NCI-H1105 treated with DMSO at 0.1 percent for 48 hours (cell line): ENCODE measurements at regions not wholly inside any gene's neighbourhood (a gene's known extent, or its start where the extent isn't known, plus 50 kb on each side); places are given as distances from the start of the nearest gene placed in this dataset.

ENCODE experiments used
- DNase-seq: peaks from one replicate; lab custom pipeline; 2025; lab: John Stamatoyannopoulos, UW

GRCh38 chr2:5842326-5842725, 150.1 kb downstream of the SOX11 start:
- no peak for DNase-seq

- no peak for DNase-seq
Observed at GRCh38 chr2:5845798-5846330, 153.7 kb downstream of the SOX11 start.

- no peak for DNase-seq
Observed at GRCh38 chr2:5846881-5847280, 154.7 kb downstream of the SOX11 start.

GRCh38 chr2:5849562-5849961, 157.4 kb downstream of the SOX11 start:
- no peak for DNase-seq

- DNase-seq: no peak
Observed at GRCh38 chr2:5851410-5851809, 159.2 kb downstream of the SOX11 start.

- no peak for DNase-seq
Observed at GRCh38 chr2:5854797-5855196, 162.6 kb downstream of the SOX11 start.

GRCh38 chr2:5867056-5867455, 174.9 kb downstream of the SOX11 start:
- no peak for DNase-seq

- DNase-seq: no peak
Observed at GRCh38 chr2:5868931-5869330, 176.7 kb downstream of the SOX11 start.

- DNase-seq: no peak
Observed at GRCh38 chr2:5869936-5870335, 177.8 kb downstream of the SOX11 start.

GRCh38 chr2:5877360-5877759, 185.2 kb downstream of the SOX11 start:
- no peak for DNase-seq

- DNase-seq: no peak
Observed at GRCh38 chr2:5885451-5886173, 193.4 kb downstream of the SOX11 start.

GRCh38 chr2:5886462-5886861, 194.3 kb downstream of the SOX11 start:
- DNase-seq: no peak

- DNase-seq: no peak
Observed at GRCh38 chr2:5888126-5888525, 195.9 kb downstream of the SOX11 start.

GRCh38 chr2:5889519-5889918, 197.3 kb downstream of the SOX11 start:
- no peak for DNase-seq

GRCh38 chr2:5894355-5894754, 202.2 kb downstream of the SOX11 start:
- no peak for DNase-seq

- DNase-seq: no peak
Observed at GRCh38 chr2:5895284-5895683, 203.1 kb downstream of the SOX11 start.

- no peak for DNase-seq
Observed at GRCh38 chr2:5897249-5897648, 205.1 kb downstream of the SOX11 start.

- DNase-seq: no peak
Observed at GRCh38 chr2:5898667-5899066, 206.5 kb downstream of the SOX11 start.

GRCh38 chr2:5905661-5906060, 213.5 kb downstream of the SOX11 start:
- DNase-seq: no peak

- no peak for DNase-seq
Observed at GRCh38 chr2:5908071-5908470, 215.9 kb downstream of the SOX11 start.

GRCh38 chr2:5911718-5912117, 219.5 kb downstream of the SOX11 start:
- DNase-seq: no peak

- no peak for DNase-seq
Observed at GRCh38 chr2:5913711-5914395, 221.7 kb downstream of the SOX11 start.

GRCh38 chr2:5914811-5915611, 222.8 kb downstream of the SOX11 start:
- no peak for DNase-seq
